ENCODE measurements at regions not wholly inside any gene's neighbourhood (a gene's known extent, or its start where the extent isn't known, plus 50 kb on each side); places are given as distances from the start of the nearest gene placed in this dataset.

- no peak overlapping the region for H3K4me3 ChIP-seq (ENCODE audit: low read length in 2 of 2)
- no peak overlapping the region for H3K9ac ChIP-seq (ENCODE audit: low read depth in 1 of 2, low read length in 2 of 2)
- no peaks in the 10 kb centered on the region for H3K4me1 ChIP-seq (ENCODE audit: control insufficient read depth in 2 of 2, insufficient read depth in 2 of 2, low read length in 2 of 2)
- no peak overlapping the region for H3K27ac ChIP-seq (ENCODE audit: low read depth in 2 of 2, low read length in 2 of 2)
- H3K9me3 ChIP-seq (ENCODE audit: control insufficient read depth in 2 of 2, low read length in 2 of 2): no peaks in the 10 kb centered on the region
- no peaks in the 10 kb centered on the region for H3K27me3 ChIP-seq (ENCODE audit: control insufficient read depth in 2 of 2, insufficient read depth in 2 of 2, low read length in 2 of 2)
- no peaks in the 10 kb centered on the region for H3K36me3 ChIP-seq (ENCODE audit: control insufficient read depth in 2 of 2, insufficient read depth in 2 of 2, low read length in 2 of 2)
These were observed 72.1 kb upstream of the MAP4K4 start for GRCh38 chr2:101625387-101625786.

- Histone ChIP-seq H3K9me3 (ENCODE audit: control insufficient read depth in 2 of 2, low read length in 2 of 2) (no peaks in the 10 kb centered on the region), H3K27me3 (ENCODE audit: control insufficient read depth in 2 of 2, insufficient read depth in 2 of 2, low read length in 2 of 2) (no peaks in the 10 kb centered on the region), H3K36me3 (ENCODE audit: control insufficient read depth in 2 of 2, insufficient read depth in 2 of 2, low read length in 2 of 2) (no peaks in the 10 kb centered on the region), H3K27ac (ENCODE audit: low read depth in 2 of 2, low read length in 2 of 2) (no peak overlapping the region), H3K9ac (ENCODE audit: low read depth in 1 of 2, low read length in 2 of 2) (no peak overlapping the region), H3K4me3 (ENCODE audit: low read length in 2 of 2) (no peak overlapping the region), H3K4me1 (ENCODE audit: control insufficient read depth in 2 of 2, insufficient read depth in 2 of 2, low read length in 2 of 2) (no peaks in the 10 kb centered on the region)
These were observed 72.7 kb upstream of the MAP4K4 start for GRCh38 chr2:101624706-101625332.

- H3K4me1 ChIP-seq (ENCODE audit: control insufficient read depth in 2 of 2, insufficient read depth in 2 of 2, low read length in 2 of 2): no peaks in the 10 kb centered on the region
- H3K27ac ChIP-seq (ENCODE audit: low read depth in 2 of 2, low read length in 2 of 2): no peak overlapping the region
- H3K27me3 ChIP-seq (ENCODE audit: control insufficient read depth in 2 of 2, insufficient read depth in 2 of 2, low read length in 2 of 2): no peaks in the 10 kb centered on the region
- no peak overlapping the region for H3K9ac ChIP-seq (ENCODE audit: low read depth in 1 of 2, low read length in 2 of 2)
- H3K9me3 ChIP-seq (ENCODE audit: control insufficient read depth in 2 of 2, low read length in 2 of 2): no peaks in the 10 kb centered on the region
- no peak overlapping the region for H3K4me3 ChIP-seq (ENCODE audit: low read length in 2 of 2)
- no peaks in the 10 kb centered on the region for H3K36me3 ChIP-seq (ENCODE audit: control insufficient read depth in 2 of 2, insufficient read depth in 2 of 2, low read length in 2 of 2)
These were observed 74.4 kb upstream of the MAP4K4 start for GRCh38 chr2:101623031-101623521.

- H3K4me1 ChIP-seq (ENCODE audit: control insufficient read depth in 2 of 2, insufficient read depth in 2 of 2, low read length in 2 of 2): no peaks in the 10 kb centered on the region
- H3K36me3 ChIP-seq (ENCODE audit: control insufficient read depth in 2 of 2, insufficient read depth in 2 of 2, low read length in 2 of 2): no peaks in the 10 kb centered on the region
- H3K27ac ChIP-seq (ENCODE audit: low read depth in 2 of 2, low read length in 2 of 2): no peak overlapping the region
- H3K4me3 ChIP-seq (ENCODE audit: low read length in 2 of 2): no peak overlapping the region
- H3K27me3 ChIP-seq (ENCODE audit: control insufficient read depth in 2 of 2, insufficient read depth in 2 of 2, low read length in 2 of 2): no peaks in the 10 kb centered on the region
- no peaks in the 10 kb centered on the region for H3K9me3 ChIP-seq (ENCODE audit: control insufficient read depth in 2 of 2, low read length in 2 of 2)
- no peak overlapping the region for H3K9ac ChIP-seq (ENCODE audit: low read depth in 1 of 2, low read length in 2 of 2)
These were observed 75.1 kb upstream of the MAP4K4 start for GRCh38 chr2:101622210-101623030.

- Histone ChIP-seq H3K4me1 (ENCODE audit: control insufficient read depth in 2 of 2, insufficient read depth in 2 of 2, low read length in 2 of 2) (no peaks in the 10 kb centered on the region), H3K9me3 (ENCODE audit: control insufficient read depth in 2 of 2, low read length in 2 of 2) (no peaks in the 10 kb centered on the region), H3K4me3 (ENCODE audit: low read length in 2 of 2) (no peak overlapping the region), H3K27ac (ENCODE audit: low read depth in 2 of 2, low read length in 2 of 2) (no peak overlapping the region), H3K9ac (ENCODE audit: low read depth in 1 of 2, low read length in 2 of 2) (no peak overlapping the region), H3K27me3 (ENCODE audit: control insufficient read depth in 2 of 2, insufficient read depth in 2 of 2, low read length in 2 of 2) (no peaks in the 10 kb centered on the region), H3K36me3 (ENCODE audit: control insufficient read depth in 2 of 2, insufficient read depth in 2 of 2, low read length in 2 of 2) (no peaks in the 10 kb centered on the region)
These were observed 78.3 kb upstream of the MAP4K4 start for GRCh38 chr2:101619191-101619591.

- Histone ChIP-seq H3K9me3 (ENCODE audit: control insufficient read depth in 2 of 2, low read length in 2 of 2) (no peaks in the 10 kb centered on the region), H3K4me1 (ENCODE audit: control insufficient read depth in 2 of 2, insufficient read depth in 2 of 2, low read length in 2 of 2) (no peaks in the 10 kb centered on the region), H3K27ac (ENCODE audit: low read depth in 2 of 2, low read length in 2 of 2) (no peak overlapping the region), H3K27me3 (ENCODE audit: control insufficient read depth in 2 of 2, insufficient read depth in 2 of 2, low read length in 2 of 2) (no peaks in the 10 kb centered on the region), H3K9ac (ENCODE audit: low read depth in 1 of 2, low read length in 2 of 2) (no peak overlapping the region), H3K4me3 (ENCODE audit: low read length in 2 of 2) (no peak overlapping the region), H3K36me3 (ENCODE audit: control insufficient read depth in 2 of 2, insufficient read depth in 2 of 2, low read length in 2 of 2) (no peaks in the 10 kb centered on the region)
These were observed 79.7 kb upstream of the MAP4K4 start for GRCh38 chr2:101617796-101618195.

GRCh38 chr2:101617188-101617587 is 80.3 kb upstream of the MAP4K4 start:
- Histone ChIP-seq H3K36me3 (ENCODE audit: control insufficient read depth in 2 of 2, insufficient read depth in 2 of 2, low read length in 2 of 2) (no peaks in the 10 kb centered on the region), H3K4me3 (ENCODE audit: low read length in 2 of 2) (no peak overlapping the region), H3K27me3 (ENCODE audit: control insufficient read depth in 2 of 2, insufficient read depth in 2 of 2, low read length in 2 of 2) (no peaks in the 10 kb centered on the region), H3K27ac (ENCODE audit: low read depth in 2 of 2, low read length in 2 of 2) (no peak overlapping the region), H3K9ac (ENCODE audit: low read depth in 1 of 2, low read length in 2 of 2) (no peak overlapping the region), H3K9me3 (ENCODE audit: control insufficient read depth in 2 of 2, low read length in 2 of 2) (no peaks in the 10 kb centered on the region), H3K4me1 (ENCODE audit: control insufficient read depth in 2 of 2, insufficient read depth in 2 of 2, low read length in 2 of 2) (no peaks in the 10 kb centered on the region)

GRCh38 chr2:101614127-101614759 is 83.3 kb upstream of the MAP4K4 start:
- H3K4me1 ChIP-seq (ENCODE audit: control insufficient read depth in 2 of 2, insufficient read depth in 2 of 2, low read length in 2 of 2): no peaks in the 10 kb centered on the region
- H3K9me3 ChIP-seq (ENCODE audit: control insufficient read depth in 2 of 2, low read length in 2 of 2): no peaks in the 10 kb centered on the region
- no peaks in the 10 kb centered on the region for H3K27me3 ChIP-seq (ENCODE audit: control insufficient read depth in 2 of 2, insufficient read depth in 2 of 2, low read length in 2 of 2)
- no peaks in the 10 kb centered on the region for H3K36me3 ChIP-seq (ENCODE audit: control insufficient read depth in 2 of 2, insufficient read depth in 2 of 2, low read length in 2 of 2)
- no peak overlapping the region for H3K27ac ChIP-seq (ENCODE audit: low read depth in 2 of 2, low read length in 2 of 2)
- H3K4me3 ChIP-seq (ENCODE audit: low read length in 2 of 2): no peak overlapping the region
- H3K9ac ChIP-seq (ENCODE audit: low read depth in 1 of 2, low read length in 2 of 2): no peak overlapping the region

- H3K4me3 ChIP-seq (ENCODE audit: low read length in 2 of 2): no peak overlapping the region
- H3K9ac ChIP-seq (ENCODE audit: low read depth in 1 of 2, low read length in 2 of 2): no peak overlapping the region
- H3K9me3 ChIP-seq (ENCODE audit: control insufficient read depth in 2 of 2, low read length in 2 of 2): no peaks in the 10 kb centered on the region
- peaks cover 0 to 2% of the 10 kb centered on the region in 2 donors for H3K27me3 ChIP-seq (ENCODE audit: control insufficient read depth in 2 of 2, insufficient read depth in 2 of 2, low read length in 2 of 2)
- no peaks in the 10 kb centered on the region for H3K36me3 ChIP-seq (ENCODE audit: control insufficient read depth in 2 of 2, insufficient read depth in 2 of 2, low read length in 2 of 2)
- H3K4me1 ChIP-seq (ENCODE audit: control insufficient read depth in 2 of 2, insufficient read depth in 2 of 2, low read length in 2 of 2): no peaks in the 10 kb centered on the region
- H3K27ac ChIP-seq (ENCODE audit: low read depth in 2 of 2, low read length in 2 of 2): no peak overlapping the region
These were observed 84.3 kb upstream of the MAP4K4 start for GRCh38 chr2:101613056-101613704.

GRCh38 chr2:101612019-101612418 is 85.5 kb upstream of the MAP4K4 start:
- no peak overlapping the region for H3K4me3 ChIP-seq (ENCODE audit: low read length in 2 of 2)
- H3K27me3 ChIP-seq (ENCODE audit: control insufficient read depth in 2 of 2, insufficient read depth in 2 of 2, low read length in 2 of 2): peaks cover 0 to 2% of the 10 kb centered on the region in 2 donors

More at GRCh38 chr2:101612019-101612418, 85.5 kb upstream of the MAP4K4 start:
- Histone ChIP-seq H3K27ac (ENCODE audit: low read depth in 2 of 2, low read length in 2 of 2) (no peak overlapping the region), H3K36me3 (ENCODE audit: control insufficient read depth in 2 of 2, insufficient read depth in 2 of 2, low read length in 2 of 2) (no peaks in the 10 kb centered on the region), H3K4me1 (ENCODE audit: control insufficient read depth in 2 of 2, insufficient read depth in 2 of 2, low read length in 2 of 2) (no peaks in the 10 kb centered on the region), H3K9ac (ENCODE audit: low read depth in 1 of 2, low read length in 2 of 2) (no peak overlapping the region), H3K9me3 (ENCODE audit: control insufficient read depth in 2 of 2, low read length in 2 of 2) (no peaks in the 10 kb centered on the region)

All from mucosa of rectum (tissue), 2 donors.